ENCODE measurements at regions not wholly inside any gene's neighbourhood (a gene's known extent, or its start where the extent isn't known, plus 50 kb on each side); places are given as distances from the start of the nearest gene placed in this dataset.

GRCh38 chr15:29636140-29636539 is 186.1 kb downstream of the TJP1 start:
- H3K4me3 ChIP-seq = no peak overlapping the region
- no peaks in the 10 kb centered on the region for H3K36me3 ChIP-seq
- no peak for DNase-seq (ENCODE audit: low spot score)
- H3K9me3 ChIP-seq = no peaks in the 10 kb centered on the region
- no peak overlapping the region for H3K27ac ChIP-seq
- H3K27me3 ChIP-seq = no peaks in the 10 kb centered on the region
- no peaks in the 10 kb centered on the region for H3K4me1 ChIP-seq
- TF ChIP-seq CTCF (IDR thresholded peaks at IDR 0.05) = no peak

- TF ChIP-seq CTCF (IDR thresholded peaks at IDR 0.05) = no peak
- Histone ChIP-seq H3K9me3 (no peaks in the 10 kb centered on the region), H3K4me1 (no peaks in the 10 kb centered on the region), H3K27ac (no peak overlapping the region), H3K27me3 (no peaks in the 10 kb centered on the region), H3K4me3 (no peak overlapping the region), H3K36me3 (no peaks in the 10 kb centered on the region)
- no peak for DNase-seq (ENCODE audit: low spot score)
These were observed 186.7 kb downstream of the TJP1 start for GRCh38 chr15:29635513-29636098.

GRCh38 chr15:29633971-29634370 is 188.3 kb downstream of the TJP1 start:
- DNase-seq (ENCODE audit: low spot score) = no peak
- Histone ChIP-seq H3K27me3 (no peaks in the 10 kb centered on the region), H3K4me3 (no peak overlapping the region), H3K36me3 (no peaks in the 10 kb centered on the region), H3K27ac (no peak overlapping the region), H3K4me1 (no peaks in the 10 kb centered on the region), H3K9me3 (no peaks in the 10 kb centered on the region)
- TF ChIP-seq CTCF (IDR thresholded peaks at IDR 0.05) = no peak

- DNase-seq (ENCODE audit: low spot score) = no peak
- Histone ChIP-seq H3K9me3 (no peaks in the 10 kb centered on the region), H3K4me3 (no peak overlapping the region), H3K4me1 (no peaks in the 10 kb centered on the region), H3K36me3 (no peaks in the 10 kb centered on the region), H3K27me3 (no peaks in the 10 kb centered on the region), H3K27ac (no peak overlapping the region)
- no peak for TF ChIP-seq CTCF (IDR thresholded peaks at IDR 0.05)
These were observed 189.4 kb downstream of the TJP1 start for GRCh38 chr15:29632671-29633406.

GRCh38 chr15:29631076-29632070 is 190.9 kb downstream of the TJP1 start:
- Histone ChIP-seq H3K9me3 (no peaks in the 10 kb centered on the region), H3K27ac (no peak overlapping the region), H3K27me3 (no peaks in the 10 kb centered on the region), H3K36me3 (no peaks in the 10 kb centered on the region), H3K4me3 (no peak overlapping the region), H3K4me1 (no peaks in the 10 kb centered on the region)
- TF ChIP-seq CTCF (IDR thresholded peaks at IDR 0.05) = no peak
- DNase-seq (ENCODE audit: low spot score) = peak; percentile 28
